HAP-1 (cell line): ENCODE measurements at regions not wholly inside any gene's neighbourhood (a gene's known extent, or its start where the extent isn't known, plus 50 kb on each side); places are given as distances from the start of the nearest gene placed in this dataset.
"Not testable (repeated sequence)": the region's sequence is repeated elsewhere in the genome, so short reads cannot be mapped to it uniquely, and the experiment has no call there.

ENCODE experiments used
- DNase-seq, 2 experiments: peaks; one replicate each; pipeline ENCODE4 v3.0.0-alpha.2; 2016 to 2020; ENCODE audit warnings: low spot score in 2 of 2
- H3K27me3 ChIP-seq: fragments of 250-450 bp; sonication (Bioruptor Pico); 2 replicates; pipeline ENCODE4 v1.5.1; 2020; ENCODE audit warnings: low read depth, mild to moderate bottlenecking, moderate library complexity
- H3K36me3 ChIP-seq: fragments of 250-450 bp; sonication (Bioruptor Pico); replicated peaks from 2 replicates; pipeline ENCODE4 v1.5.1; 2020; ENCODE audit warnings: mild to moderate bottlenecking
- H3K4me1 ChIP-seq: fragments of 250-450 bp; sonication (Bioruptor Pico); 2 replicates; pipeline ENCODE4 v1.5.1; 2020; ENCODE audit warnings: mild to moderate bottlenecking
- H3K4me3 ChIP-seq: fragments of 250-450 bp; sonication (Bioruptor Pico); 2 replicates; pipeline ENCODE4 v1.5.1; 2020; ENCODE audit warnings: mild to moderate bottlenecking, moderate library complexity
- H3K9me3 ChIP-seq: fragments of 250-450 bp; sonication (Bioruptor Pico); 2 replicates; pipeline ENCODE4 v1.5.1; 2020; ENCODE audit warnings: mild to moderate bottlenecking, moderate library complexity
- in situ Hi-C: fragments of 300-500 bp; cut with MboI; formaldehyde crosslinking; loops from 3 replicates; pipeline ENCODE4 v1.14.3; 2020; ENCODE audit warnings: low sequenced_read_pairs, inconsistent platforms, mixed read lengths

- in situ Hi-C loops = no loop called here
- Histone ChIP-seq H3K27me3 (no peaks in the 10 kb centered on the region), H3K4me3 (no peak overlapping the region), H3K4me1 (no peaks in the 10 kb centered on the region), H3K36me3 (no peaks in the 10 kb centered on the region), H3K9me3 (no peaks in the 10 kb centered on the region)
- DNase-seq = no peak
These were observed 99.7 kb upstream of the NXPH2 start for GRCh38 chr2:138879931-138880330.

- Histone ChIP-seq H3K4me3 (no peak overlapping the region), H3K27me3 (no peaks in the 10 kb centered on the region), H3K4me1 (no peaks in the 10 kb centered on the region), H3K9me3 (no peaks in the 10 kb centered on the region), H3K36me3 (no peaks in the 10 kb centered on the region)
- in situ Hi-C loops = no loop called here
- no peak for DNase-seq
These were observed 97.2 kb upstream of the NXPH2 start for GRCh38 chr2:138877421-138877820.

GRCh38 chr2:138874251-138874650, 94.1 kb upstream of the NXPH2 start:
- in situ Hi-C loops = no loop called here
- Histone ChIP-seq H3K4me3 (no peak overlapping the region), H3K4me1 (no peaks in the 10 kb centered on the region), H3K36me3 (no peaks in the 10 kb centered on the region), H3K9me3 (no peaks in the 10 kb centered on the region), H3K27me3 (no peaks in the 10 kb centered on the region)
- DNase-seq = no peak

- H3K27me3 ChIP-seq, H3K36me3 ChIP-seq, H3K4me1 ChIP-seq, DNase-seq, H3K9me3 ChIP-seq, in situ Hi-C loops, H3K4me3 ChIP-seq: not testable (repeated sequence)
These were observed 91.9 kb upstream of the NXPH2 start for GRCh38 chr2:138872116-138872515.

GRCh38 chr2:138871312-138871711, 91.1 kb upstream of the NXPH2 start:
- DNase-seq = no peak
- Histone ChIP-seq H3K9me3 (no peaks in the 10 kb centered on the region), H3K27me3 (no peaks in the 10 kb centered on the region), H3K4me1 (peaks cover 4% of the 10 kb centered on the region; the same call in 1 of the 2 replicates), H3K4me3 (no peak overlapping the region), H3K36me3 (no peaks in the 10 kb centered on the region)
- in situ Hi-C loops = no loop called here

DNA sequence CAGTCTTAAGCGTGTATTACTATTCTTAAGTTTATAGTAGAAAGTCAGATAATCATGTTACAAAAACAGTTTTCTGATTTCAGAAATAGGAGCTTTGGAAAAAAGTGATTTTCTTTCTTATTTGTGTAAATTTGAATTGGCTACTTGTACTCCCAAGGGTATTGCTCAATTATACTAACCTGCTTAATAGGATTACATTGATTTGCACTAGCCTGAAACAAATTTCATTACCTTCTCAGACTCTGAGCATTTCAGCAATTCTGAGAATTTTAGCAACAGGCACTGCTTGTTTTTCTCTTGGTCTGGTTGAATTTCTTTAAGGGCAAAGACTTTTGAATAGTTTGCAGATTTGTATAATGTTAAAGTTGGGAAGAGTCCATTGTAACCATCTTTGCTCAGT, 87.2 kb upstream of the NXPH2 start:
- no peaks in the 10 kb centered on the region for H3K27me3 ChIP-seq
- peak in 1 of 2 experiments; percentile 10 for DNase-seq
- H3K9me3 ChIP-seq = no peaks in the 10 kb centered on the region
- H3K36me3 ChIP-seq = no peaks in the 10 kb centered on the region
- no peak overlapping the region for H3K4me3 ChIP-seq
- peaks cover 4% of the 10 kb centered on the region; the same call in 1 of the 2 replicates for H3K4me1 ChIP-seq
- in situ Hi-C loops = no loop called here

DNA sequence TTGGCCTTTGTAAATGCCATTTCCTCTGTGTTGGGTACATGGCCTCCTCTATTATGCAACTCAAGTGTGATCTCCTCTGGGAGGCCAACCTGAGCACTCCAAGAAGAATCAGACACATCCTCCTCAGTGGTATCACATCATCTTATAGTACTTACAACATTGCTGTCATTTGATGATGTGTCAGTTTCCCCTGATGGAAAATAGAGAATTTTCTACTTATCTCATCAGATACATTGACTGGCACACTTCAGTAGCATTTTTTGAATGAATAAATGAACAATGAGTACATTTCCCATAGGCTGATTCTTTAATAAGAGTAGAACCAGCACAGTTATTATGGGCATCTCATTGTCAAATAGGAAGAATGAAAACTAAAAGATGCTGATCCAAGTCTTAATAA, 86.6 kb upstream of the NXPH2 start:
- in situ Hi-C loops = no loop called here
- Histone ChIP-seq H3K36me3 (no peaks in the 10 kb centered on the region), H3K4me3 (no peak overlapping the region)

GRCh38 chr2:138853761-138854160, 73.6 kb upstream of the NXPH2 start:
- Histone ChIP-seq H3K4me1 (no peaks in the 10 kb centered on the region), H3K36me3 (no peaks in the 10 kb centered on the region), H3K4me3 (no peak overlapping the region), H3K27me3 (no peaks in the 10 kb centered on the region), H3K9me3 (no peaks in the 10 kb centered on the region)
- no peak for DNase-seq
- in situ Hi-C loops = no loop called here

More for the DNA sequence above, 86.6 kb upstream of the NXPH2 start:
- no peak for DNase-seq
- H3K4me1 ChIP-seq = peaks cover 4% of the 10 kb centered on the region; the same call in 1 of the 2 replicates
- H3K27me3 ChIP-seq = no peaks in the 10 kb centered on the region
- no peaks in the 10 kb centered on the region for H3K9me3 ChIP-seq

- in situ Hi-C loops = no loop called here
- no peak for DNase-seq
- H3K27me3 ChIP-seq = no peaks in the 10 kb centered on the region
- H3K9me3 ChIP-seq = no peaks in the 10 kb centered on the region
- no peak overlapping the region for H3K4me3 ChIP-seq
- H3K36me3 ChIP-seq = no peaks in the 10 kb centered on the region
- H3K4me1 ChIP-seq = no peaks in the 10 kb centered on the region
These were observed 73.1 kb upstream of the NXPH2 start for GRCh38 chr2:138853296-138853695.

- Histone ChIP-seq H3K4me1 (peaks cover 2% of the 10 kb centered on the region; the same call in 1 of the 2 replicates), H3K27me3 (no peaks in the 10 kb centered on the region), H3K4me3 (no peak overlapping the region), H3K9me3 (no peaks in the 10 kb centered on the region), H3K36me3 (no peaks in the 10 kb centered on the region)
- DNase-seq = peak; percentile 18 to 31
- in situ Hi-C loops = no loop called here
These were observed 66.1 kb upstream of the NXPH2 start for GRCh38 chr2:138846216-138846821.

DNA sequence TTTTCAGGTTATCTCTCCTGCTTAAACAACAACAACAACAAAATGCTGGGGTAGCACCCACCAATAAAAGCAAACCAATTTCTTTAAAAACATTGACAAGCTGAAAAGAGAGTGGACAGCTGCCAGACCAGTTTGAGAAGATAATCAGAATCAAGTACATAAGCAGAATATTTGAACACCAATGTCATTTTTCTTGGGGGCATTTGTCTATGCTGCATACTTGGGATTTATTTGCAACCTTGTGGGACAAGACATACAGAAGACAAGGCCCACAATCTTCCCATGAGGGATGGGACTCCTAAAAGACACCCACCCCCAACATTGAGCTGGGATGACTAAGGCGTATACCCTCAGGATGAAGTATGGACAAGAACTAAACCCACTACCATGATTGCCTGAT, 62.2 kb upstream of the NXPH2 start:
- H3K27me3 ChIP-seq = no peaks in the 10 kb centered on the region
- in situ Hi-C loops = no loop called here
- H3K4me3 ChIP-seq = no peak overlapping the region
- no peak for DNase-seq
- no peaks in the 10 kb centered on the region for H3K9me3 ChIP-seq
- no peaks in the 10 kb centered on the region for H3K36me3 ChIP-seq
- peaks cover 3% of the 10 kb centered on the region; the same call in 1 of the 2 replicates for H3K4me1 ChIP-seq

GRCh38 chr2:138841459-138841858, 61.3 kb upstream of the NXPH2 start:
- Histone ChIP-seq H3K4me3 (no peak overlapping the region), H3K36me3 (no peaks in the 10 kb centered on the region), H3K27me3 (no peaks in the 10 kb centered on the region), H3K9me3 (no peaks in the 10 kb centered on the region), H3K4me1 (peaks cover 3% of the 10 kb centered on the region; the same call in 1 of the 2 replicates)
- no peak for DNase-seq
- in situ Hi-C loops = no loop called here

GRCh38 chr2:138838851-138839620, 58.8 kb upstream of the NXPH2 start:
- Histone ChIP-seq H3K4me3 (no peak overlapping the region), H3K27me3 (no peaks in the 10 kb centered on the region), H3K9me3 (no peaks in the 10 kb centered on the region), H3K4me1 (peaks cover 3% of the 10 kb centered on the region; the same call in 1 of the 2 replicates), H3K36me3 (no peaks in the 10 kb centered on the region)
- no peak for DNase-seq
- in situ Hi-C loops = no loop called here

GRCh38 chr2:138831691-138832090, 51.5 kb upstream of the NXPH2 start:
- H3K4me1 ChIP-seq = no peaks in the 10 kb centered on the region
- H3K9me3 ChIP-seq = no peaks in the 10 kb centered on the region
- H3K36me3 ChIP-seq = no peaks in the 10 kb centered on the region
- H3K4me3 ChIP-seq = no peak overlapping the region
- no peaks in the 10 kb centered on the region for H3K27me3 ChIP-seq
- DNase-seq = no peak
- in situ Hi-C loops = no loop called here
